Epithelial cell of esophagus (primary cell): ENCODE measurements at regions not wholly inside any gene's neighbourhood (a gene's known extent, or its start where the extent isn't known, plus 50 kb on each side); places are given as distances from the start of the nearest gene placed in this dataset.

Experiments used
- DNase-seq: peaks from one replicate; pipeline ENCODE4 v3.0.0; 2010; ENCODE audit warnings: low read depth
- H3K4me3 ChIP-seq: 2 replicates; pipeline ENCODE4 v1.5.1; 2011; ENCODE audit warnings: mild to moderate bottlenecking, low read length, control low read depth
- TF ChIP-seq, protein P1 (sequence below): IDR thresholded peaks from 2 replicates; pipeline ENCODE4 v1.5.1; 2011; ENCODE audit warnings: low read depth, mild to moderate bottlenecking, low read length, control low read depth, inconsistent platforms; ENCODE audit not compliant: insufficient read depth; ENCODE audit errors: missing control alignments

DNA sequence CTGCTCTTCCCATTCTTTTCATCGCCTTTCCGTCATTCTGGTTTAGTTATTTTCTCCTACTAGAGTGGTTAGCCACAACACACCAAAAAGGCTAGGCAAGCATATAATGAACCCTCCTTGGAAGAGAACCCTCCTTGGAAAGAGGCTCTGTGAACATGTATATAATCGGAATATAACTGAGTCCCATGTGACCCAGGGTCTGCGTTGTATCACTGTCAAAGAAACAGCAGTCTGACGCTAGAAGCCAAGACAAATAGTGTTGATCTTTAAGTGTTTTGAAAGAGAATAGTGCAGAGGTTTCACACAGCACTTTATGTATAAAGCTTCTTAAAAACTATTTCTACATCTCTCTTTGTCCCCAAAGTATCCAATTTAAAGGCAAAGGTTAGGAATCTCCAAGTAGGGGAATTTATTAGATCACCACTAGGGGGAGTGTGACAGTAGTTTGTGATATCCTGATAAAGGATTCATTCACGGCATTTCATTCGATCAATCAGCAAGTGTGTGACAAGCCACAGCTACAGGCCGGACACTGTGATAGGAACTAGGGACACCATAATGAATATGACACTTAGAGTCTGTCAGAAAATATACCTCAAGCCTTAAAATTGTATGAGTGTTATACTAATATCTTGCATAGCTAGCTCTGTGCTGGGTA lies 395.3 kb downstream of the CD109 start:
- no peak overlapping the region for H3K4me3 ChIP-seq
- DNase-seq: peak; percentile 51
- TF ChIP-seq, protein P1, sequence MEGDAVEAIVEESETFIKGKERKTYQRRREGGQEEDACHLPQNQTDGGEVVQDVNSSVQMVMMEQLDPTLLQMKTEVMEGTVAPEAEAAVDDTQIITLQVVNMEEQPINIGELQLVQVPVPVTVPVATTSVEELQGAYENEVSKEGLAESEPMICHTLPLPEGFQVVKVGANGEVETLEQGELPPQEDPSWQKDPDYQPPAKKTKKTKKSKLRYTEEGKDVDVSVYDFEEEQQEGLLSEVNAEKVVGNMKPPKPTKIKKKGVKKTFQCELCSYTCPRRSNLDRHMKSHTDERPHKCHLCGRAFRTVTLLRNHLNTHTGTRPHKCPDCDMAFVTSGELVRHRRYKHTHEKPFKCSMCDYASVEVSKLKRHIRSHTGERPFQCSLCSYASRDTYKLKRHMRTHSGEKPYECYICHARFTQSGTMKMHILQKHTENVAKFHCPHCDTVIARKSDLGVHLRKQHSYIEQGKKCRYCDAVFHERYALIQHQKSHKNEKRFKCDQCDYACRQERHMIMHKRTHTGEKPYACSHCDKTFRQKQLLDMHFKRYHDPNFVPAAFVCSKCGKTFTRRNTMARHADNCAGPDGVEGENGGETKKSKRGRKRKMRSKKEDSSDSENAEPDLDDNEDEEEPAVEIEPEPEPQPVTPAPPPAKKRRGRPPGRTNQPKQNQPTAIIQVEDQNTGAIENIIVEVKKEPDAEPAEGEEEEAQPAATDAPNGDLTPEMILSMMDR: peak; percentile 66

DNA sequence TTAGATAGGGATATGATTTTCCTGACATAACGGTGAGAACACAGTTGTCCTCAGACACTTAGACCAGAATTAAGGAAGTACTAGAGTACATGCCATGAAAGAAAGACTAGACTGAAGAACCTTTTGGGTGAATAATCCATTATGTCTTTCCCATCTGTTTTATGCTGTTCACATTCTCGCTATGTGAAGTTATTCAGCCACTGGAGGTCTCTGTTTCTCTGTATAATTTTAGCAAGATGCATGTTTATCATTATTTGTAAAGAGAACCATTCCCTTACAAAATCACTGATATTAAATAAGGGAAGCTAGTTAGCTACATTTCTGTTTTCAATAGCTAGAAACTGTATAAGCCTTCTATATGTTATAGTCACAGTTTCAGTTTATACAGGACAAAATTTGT lies 391.9 kb downstream of the CD109 start:
- TF ChIP-seq, protein P1: no peak
- DNase-seq: peak; percentile 9
- no peak overlapping the region for H3K4me3 ChIP-seq

DNA sequence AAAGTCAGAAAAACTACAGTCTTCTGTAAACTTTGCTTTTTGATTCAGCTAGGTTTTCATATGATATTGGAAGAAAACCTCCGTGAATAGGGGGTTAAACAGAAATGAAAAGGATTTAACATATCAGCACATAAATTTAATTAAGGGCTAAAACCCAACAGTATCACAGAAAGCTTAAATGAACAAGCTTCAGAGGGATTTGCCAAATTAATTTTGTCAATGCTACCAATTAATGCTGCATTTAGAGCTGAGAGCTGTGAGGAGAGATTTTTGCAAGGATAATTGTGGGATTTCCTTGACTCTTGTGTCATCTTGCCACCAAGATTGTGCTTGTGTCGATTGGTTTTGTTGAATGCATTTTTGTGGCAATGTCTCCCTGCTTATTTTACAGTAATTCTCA lies 379.9 kb downstream of the CD109 start:
- no peak overlapping the region for H3K4me3 ChIP-seq
- TF ChIP-seq, protein P1: no peak
- no peak for DNase-seq

DNA sequence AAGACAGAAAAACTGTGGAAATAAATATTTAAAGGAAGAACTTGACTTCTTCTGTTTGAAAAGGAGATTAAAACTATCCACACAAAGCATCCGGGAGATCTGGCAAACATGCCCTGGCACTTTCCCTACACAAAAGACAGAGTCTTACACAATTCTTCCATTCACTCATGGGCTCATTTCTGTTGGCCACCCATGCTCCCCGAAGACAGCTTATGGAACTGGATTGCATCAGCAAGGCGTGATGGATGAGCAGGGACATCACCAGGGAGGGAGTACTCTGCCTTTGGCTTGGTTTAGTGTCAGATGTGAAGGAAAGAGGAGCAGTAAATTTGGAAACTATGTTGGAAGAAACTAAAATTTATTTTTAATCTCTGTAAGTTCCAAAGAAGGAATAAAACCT lies 379.3 kb downstream of the CD109 start:
- peak; percentile 86 for DNase-seq
- no peak overlapping the region for H3K4me3 ChIP-seq
- TF ChIP-seq, protein P1: no peak

DNA sequence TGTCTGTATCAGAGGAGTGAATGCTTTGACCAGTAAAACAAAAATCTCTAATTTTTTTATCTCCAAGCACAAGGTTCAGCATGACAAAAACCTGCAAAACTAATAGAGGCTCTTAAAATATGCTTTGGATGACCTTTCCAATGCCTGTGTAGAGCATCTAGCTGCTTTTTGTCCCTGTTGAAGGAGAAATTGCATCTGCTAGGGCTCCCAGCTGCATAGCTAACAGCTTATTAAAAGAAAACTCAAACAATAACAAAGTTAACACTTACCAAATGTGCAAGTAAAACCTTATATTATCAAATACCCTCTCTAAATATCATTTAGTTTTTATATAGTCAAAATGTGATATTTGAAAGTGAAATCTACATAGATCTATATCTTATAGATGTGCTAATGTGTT lies 378.6 kb downstream of the CD109 start:
- no peak overlapping the region for H3K4me3 ChIP-seq
- TF ChIP-seq, protein P1: no peak
- no peak for DNase-seq

DNA sequence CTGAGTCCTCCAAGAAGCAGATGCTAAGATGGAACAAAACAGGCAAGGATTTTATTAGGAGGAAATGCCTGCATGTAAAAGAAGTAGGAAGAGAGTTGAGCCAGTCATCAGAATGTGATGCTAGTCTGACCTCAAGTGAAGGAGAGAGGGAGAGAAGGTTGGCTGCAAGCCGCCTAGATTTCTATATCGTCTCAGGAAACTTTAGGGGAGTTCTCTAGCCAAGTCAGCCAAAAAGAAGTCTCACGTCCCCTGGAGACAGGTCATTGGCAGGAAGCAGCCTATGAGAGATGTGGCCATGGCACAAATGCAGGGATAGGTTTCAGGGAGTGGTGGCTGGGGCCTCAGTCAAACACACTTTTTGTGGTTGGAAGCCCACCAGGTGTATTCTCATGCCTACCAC lies 378.0 kb downstream of the CD109 start:
- TF ChIP-seq, protein P1: no peak
- DNase-seq: peak; percentile 10
- no peak overlapping the region for H3K4me3 ChIP-seq

DNA sequence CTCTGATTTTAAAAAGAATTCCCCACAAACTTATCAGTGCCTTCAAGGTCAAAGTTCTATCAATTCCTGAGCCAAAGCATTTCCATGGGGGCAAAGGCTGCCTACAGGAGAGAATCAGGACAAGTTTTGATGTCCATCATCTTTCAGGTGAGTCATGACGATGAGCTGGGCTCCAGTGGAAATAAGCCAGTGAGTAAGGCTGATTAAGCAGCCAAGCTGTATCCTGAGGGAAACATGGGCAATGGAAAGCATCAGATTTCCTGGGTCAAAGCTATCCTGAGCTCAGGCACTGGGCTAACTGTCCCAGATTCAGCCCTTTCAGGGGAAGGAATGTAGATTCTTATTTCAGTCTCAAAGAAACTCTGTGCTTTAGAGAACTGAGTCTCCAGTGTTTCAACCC lies 377.4 kb downstream of the CD109 start:
- H3K4me3 ChIP-seq: no peak overlapping the region
- TF ChIP-seq, protein P1: no peak
- DNase-seq: peak; percentile 88
